Fibroblast of skin of back (primary cell): ENCODE measurements at regions not wholly inside any gene's neighbourhood (a gene's known extent, or its start where the extent isn't known, plus 50 kb on each side); places are given as distances from the start of the nearest gene placed in this dataset.

Experiments used
- DNase-seq: peaks from one replicate; pipeline ENCODE4 v3.0.0-alpha.2; 2013

DNA sequence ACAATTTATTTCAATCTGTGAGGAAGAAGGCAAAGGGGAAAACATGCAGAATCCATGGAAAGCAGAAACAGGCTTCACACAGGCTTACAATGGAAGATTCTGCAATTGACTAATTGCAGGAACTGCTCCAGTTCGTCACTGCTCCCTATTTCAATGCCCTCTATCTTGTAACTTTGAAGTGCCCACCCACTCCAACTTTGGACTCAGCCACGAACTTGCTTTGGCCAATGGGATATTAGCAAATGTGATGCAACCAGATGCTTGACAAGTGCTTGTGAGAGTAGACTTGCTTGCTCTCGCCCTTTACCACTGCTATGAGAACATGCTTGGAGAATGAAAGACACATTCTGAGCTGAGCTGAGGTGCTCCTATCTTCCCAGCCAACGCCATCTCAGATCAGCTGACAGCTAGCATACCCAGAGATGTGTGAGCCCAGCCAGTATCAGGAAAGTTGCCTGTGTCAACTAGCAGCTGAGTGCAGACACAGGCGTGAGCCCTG, 105.7 kb upstream of the PTCHD1 start:
- DNase-seq = no peak

DNA sequence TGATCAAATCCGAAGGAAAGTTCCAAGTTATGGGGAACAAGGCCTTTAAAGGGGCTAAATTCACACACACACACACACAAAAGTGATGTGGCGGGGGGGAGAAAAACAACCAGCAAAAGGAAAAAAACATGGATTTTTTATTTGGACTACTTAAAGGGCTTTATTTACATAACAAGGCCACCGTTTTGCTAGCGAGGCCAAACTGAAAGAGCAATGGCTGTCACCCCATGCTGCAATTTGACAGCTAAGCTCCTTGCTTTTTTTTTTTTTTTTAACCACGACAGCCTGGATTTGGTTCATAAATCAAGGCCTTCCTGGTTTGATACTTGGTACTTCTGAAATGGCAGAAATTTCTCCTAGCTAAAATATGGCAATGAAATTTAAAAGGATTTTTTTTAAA, 99.6 kb upstream of the PTCHD1 start:
- no peak for DNase-seq

DNA sequence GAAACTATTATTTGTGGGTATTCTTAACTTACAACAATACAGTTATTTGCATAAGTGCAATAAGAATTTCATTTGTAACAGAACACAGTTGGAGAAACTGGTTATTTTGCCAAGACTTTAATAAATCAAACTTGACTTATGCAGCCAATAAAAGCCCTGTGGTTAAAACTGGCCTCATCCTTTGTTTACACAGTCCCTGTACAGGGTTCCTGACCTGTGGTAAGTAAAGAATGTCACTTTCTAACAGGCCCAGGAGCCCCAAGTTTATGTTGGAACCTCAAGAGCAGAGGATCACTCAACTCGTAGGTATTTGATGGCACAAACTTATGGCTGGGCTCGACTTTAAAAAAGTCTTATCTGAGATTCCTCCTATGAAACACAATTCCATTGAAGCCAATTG, 88.6 kb upstream of the PTCHD1 start:
- DNase-seq = peak; percentile 23

DNA sequence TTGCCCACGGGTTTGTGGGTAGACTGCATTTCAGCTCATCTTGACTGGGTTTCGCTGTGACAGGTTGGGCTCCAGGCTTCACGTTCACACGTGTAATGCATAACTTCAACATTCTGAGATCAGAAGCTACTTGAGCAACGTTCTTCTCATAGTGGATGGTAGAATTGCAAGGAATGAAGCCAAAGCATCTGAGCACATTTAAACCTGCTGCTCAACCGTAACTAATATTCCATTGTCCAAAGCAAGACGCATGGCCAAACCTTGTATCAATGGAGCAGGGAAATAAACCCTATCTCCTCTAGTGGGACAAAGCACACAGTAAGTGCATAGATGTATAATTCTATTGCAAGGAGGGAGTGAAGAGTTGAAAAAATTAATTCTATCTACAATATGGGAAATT, 86.5 kb upstream of the PTCHD1 start:
- no peak for DNase-seq

DNA sequence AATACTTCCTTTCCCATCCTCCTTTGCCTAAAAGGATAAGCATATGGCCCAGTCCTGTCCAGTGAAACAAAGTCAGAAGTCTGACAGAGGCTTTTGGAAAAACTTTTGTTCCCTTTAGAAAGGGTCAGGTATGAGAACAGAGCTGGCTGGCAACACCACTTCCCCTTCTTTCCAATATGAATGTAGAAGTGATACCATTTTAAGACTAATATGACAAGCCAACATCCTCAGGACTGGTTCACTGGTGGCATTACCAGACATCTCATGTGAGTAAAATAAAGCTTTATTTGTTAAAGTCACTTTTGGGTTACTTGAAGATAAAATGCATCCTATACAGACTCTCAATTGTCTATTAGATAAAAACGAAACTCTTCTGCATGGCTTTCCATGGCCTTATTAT, 83.6 kb upstream of the PTCHD1 start:
- no peak for DNase-seq

DNA sequence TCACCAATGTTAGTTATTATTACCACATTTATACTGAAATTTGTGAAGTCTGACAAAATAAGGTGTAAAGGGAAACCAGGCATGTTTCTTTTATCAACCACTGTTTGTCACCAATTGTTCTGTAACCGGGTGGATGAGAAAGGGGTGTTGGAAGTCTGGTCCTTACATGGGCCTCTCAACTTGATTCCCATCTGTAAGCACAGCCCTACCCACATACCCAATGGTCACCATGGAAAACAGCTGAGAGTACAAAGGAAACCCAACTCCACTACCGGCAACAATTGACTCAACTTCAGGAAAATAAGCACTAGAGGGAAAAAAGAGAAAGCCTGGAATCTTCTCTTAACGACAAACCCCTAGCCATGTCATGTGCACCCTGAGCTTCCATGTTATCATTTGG, 70.8 kb upstream of the PTCHD1 start:
- no peak for DNase-seq

DNA sequence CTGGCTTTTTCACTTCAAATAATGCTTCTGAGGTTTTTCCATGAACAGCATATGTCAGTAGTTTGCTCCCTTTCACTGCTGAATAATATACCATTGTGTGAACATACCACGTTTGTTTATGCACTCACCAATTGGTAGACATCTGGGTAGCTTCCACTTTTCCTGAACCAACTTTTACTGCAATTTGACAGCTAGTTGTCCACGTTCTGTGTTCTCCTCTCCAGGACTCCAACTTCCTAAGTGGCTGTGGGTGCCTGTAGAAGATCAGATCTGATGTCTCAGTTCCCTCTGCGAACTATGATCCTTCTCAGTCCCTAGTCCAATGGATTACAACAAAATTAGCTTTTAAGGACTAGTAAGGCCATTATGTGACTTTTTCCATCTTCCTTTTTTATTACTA, 64.7 kb upstream of the PTCHD1 start:
- no peak for DNase-seq

DNA sequence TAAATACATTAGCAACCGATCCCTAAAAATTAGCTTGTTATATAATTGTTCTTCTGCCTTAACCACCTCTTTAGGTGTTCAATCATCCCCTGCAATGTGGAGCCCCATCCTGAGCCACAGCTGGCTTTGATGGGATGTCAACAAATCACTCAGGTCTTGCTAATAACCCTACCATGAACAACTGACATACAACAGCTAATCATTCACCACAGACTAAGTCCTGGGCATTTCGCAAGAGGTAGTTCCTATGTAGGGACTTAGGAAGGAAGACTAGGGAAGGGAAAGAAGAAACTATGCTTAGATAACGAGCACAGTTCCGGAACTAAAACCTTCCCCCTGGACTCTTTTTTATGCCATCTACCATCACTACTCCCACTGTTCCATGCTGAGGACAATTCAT, 63.6 kb upstream of the PTCHD1 start:
- DNase-seq = no peak

DNA sequence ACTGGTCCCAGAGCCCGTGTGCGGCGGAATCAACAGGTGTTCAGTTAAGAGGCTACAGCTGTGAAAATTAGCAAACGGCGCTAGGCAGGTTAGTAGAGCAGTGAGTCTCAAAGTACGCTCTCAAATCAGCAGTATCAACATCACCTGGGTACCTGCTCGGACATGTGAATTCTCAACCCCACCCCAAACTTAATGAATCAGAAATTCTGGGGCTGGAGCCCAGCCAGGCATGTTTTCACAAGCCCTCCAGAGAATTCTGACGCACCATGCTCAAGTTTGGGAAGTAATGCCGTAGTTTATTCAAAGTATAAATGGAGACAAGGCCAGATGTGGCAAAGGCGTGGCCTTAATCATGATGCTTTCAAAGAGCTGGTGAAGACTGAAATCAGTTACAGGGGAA, 58.2 kb upstream of the PTCHD1 start:
- DNase-seq = no peak
